Transverse colon (tissue), 4 donors: ENCODE measurements at regions not wholly inside any gene's neighbourhood (a gene's known extent, or its start where the extent isn't known, plus 50 kb on each side); places are given as distances from the start of the nearest gene placed in this dataset.
"Not testable (repeated sequence)": the region's sequence is repeated elsewhere in the genome, so short reads cannot be mapped to it uniquely, and the experiment has no call there.

ENCODE experiments used
- DNase-seq: peaks from one replicate; pipeline ENCODE4 v3.0.0-alpha.2; 2019
- H3K27ac ChIP-seq, 4 donors: fragments of 200-600 bp; sonication (generic); 2 replicates each; pipeline ENCODE4 v1.5.1; 2016 to 2018; ENCODE audit warnings: inconsistent platforms in 4 of 4
- H3K27me3 ChIP-seq: fragments of 200-600 bp; sonication (generic); 2 replicates; pipeline ENCODE4 v1.5.1; 2017; ENCODE audit warnings: inconsistent platforms
- H3K36me3 ChIP-seq, 4 donors: fragments of 200-600 bp; sonication (generic); 2 replicates each; pipeline ENCODE4 v1.5.1; 2017 to 2019; ENCODE audit warnings: inconsistent platforms in 4 of 4
- H3K4me1 ChIP-seq, 4 donors: fragments of 200-600 bp; sonication (generic); 2 replicates each; pipeline ENCODE4 v1.5.1; 2017 to 2020; ENCODE audit warnings: inconsistent platforms in 4 of 4
- H3K4me3 ChIP-seq, 4 donors: fragments of 200-600 bp; sonication (generic); 1 replicate in 1 of 4; 2 replicates in 3 of 4; pipeline versions ENCODE4 v1.5.1 to v1.6.1; 2017 to 2019; ENCODE audit warnings: inconsistent platforms in 4 of 4
- H3K9me3 ChIP-seq, 2 donors: fragments of 200-600 bp; sonication (generic); 2 replicates each; pipeline ENCODE4 v1.5.1; 2017 to 2019; ENCODE audit warnings: inconsistent platforms in 2 of 2
- CTCF ChIP-seq, 5 experiments: fragments of 200-600 bp in 3 of 5; fragments of 450-650 bp in 2 of 5; sonication (generic) in 3 of 5; IDR thresholded peaks; 1 replicate in 2 of 5; 2 replicates in 3 of 5; pipeline ENCODE4 v1.5.1; 2016 to 2017; ENCODE audit warnings: antibody characterized with exemption in 5 of 5, inconsistent platforms in 3 of 5, mild to moderate bottlenecking in 2 of 5, moderate library complexity in 1 of 5
- EP300 ChIP-seq: sonication (generic); formaldehyde crosslinking; IDR thresholded peaks from one replicate; pipeline ENCODE4 v1.6.1; 2017; ENCODE audit warnings: antibody characterized with exemption, low read depth
- POLR2A ChIP-seq: fragments of 450-650 bp; IDR thresholded peaks from one replicate; pipeline ENCODE4 v1.6.1; 2016; ENCODE audit warnings: antibody characterized with exemption, mild to moderate bottlenecking, moderate library complexity
- POLR2AphosphoS5 ChIP-seq, 3 donors: sonication (generic); formaldehyde crosslinking; IDR thresholded peaks; one replicate each; pipeline ENCODE4 v1.6.1; 2016; ENCODE audit warnings: antibody characterized with exemption in 3 of 3
- WGBS, 2 donors: methylation state at CpG; one replicate each; pipeline ENCODE4 v1.1.5; 2018; ENCODE audit warnings: low coverage in 1 of 2; 5-methylcytosine and 5-hydroxymethylcytosine counted together
- in situ Hi-C, 4 donors: fragments of 200-750 bp; cut with MboI; loops; one replicate each; pipeline versions ENCODE4 v1.15.0 to v1.15.1; 2017; ENCODE audit warnings: low sequenced_read_pairs in 3 of 4, low pct_ligation_motif_present in 1 of 4, low pct_unique_long_range_greater_than_20kb in 1 of 4
- intact Hi-C: fragments of 100-400 bp; cut with DNase I; formaldehyde crosslinking; loops from one replicate; pipeline ENCODE4 v1.15.1; 2023; ENCODE audit warnings: low total_unique reads
- small RNA-seq, 4 donors: library from RNA; depleted of rRNA; stranded (forward); fragments of <200 nt; gene quantifications; one replicate each; pipeline ENCODE3, GENCODE V24; 2016

DNA sequence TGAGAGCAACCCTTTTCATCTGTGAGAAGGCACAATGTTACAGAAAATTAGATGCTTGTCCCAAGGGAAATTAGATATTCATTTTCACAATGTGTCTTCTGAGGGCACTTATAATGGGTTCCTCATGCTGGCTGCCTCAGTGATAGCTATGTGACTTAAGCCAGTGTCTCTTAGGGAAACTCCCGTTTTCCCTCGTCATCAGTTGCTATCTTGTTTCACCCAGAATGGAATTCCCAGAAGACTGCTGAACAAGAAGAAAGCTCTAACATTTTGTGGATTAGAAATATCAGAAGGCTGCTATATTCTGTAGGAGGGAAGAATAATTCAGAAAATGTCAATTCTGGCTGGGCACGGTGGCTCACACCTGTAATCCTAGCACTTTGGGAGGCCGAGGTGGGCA is 67.9 kb upstream of the WDR72 start:
- Histone ChIP-seq H3K4me1 (peaks cover 5 to 14% (median 12%) of the 10 kb centered on the region in 4 donors), H3K36me3 (no peaks in the 10 kb centered on the region), H3K9me3 (peaks cover 0 to 8% of the 10 kb centered on the region in 2 donors), H3K4me3 (no peak overlapping the region), H3K27me3 (no peaks in the 10 kb centered on the region), H3K27ac (no peak overlapping the region)
- DNase-seq: no peak
- in situ Hi-C loops (no loop called here), intact Hi-C loops (no loop called here)
- TF ChIP-seq POLR2A (no peak), EP300 (no peak), POLR2AphosphoS5 (IDR thresholded peaks at IDR 0.05) (no peak), CTCF (IDR thresholded peaks at IDR 0.05) (no peak)
- 76 to 95% methylated on average over 2 to 4 of the region's 4 CpGs for WGBS, 2 donors

DNA sequence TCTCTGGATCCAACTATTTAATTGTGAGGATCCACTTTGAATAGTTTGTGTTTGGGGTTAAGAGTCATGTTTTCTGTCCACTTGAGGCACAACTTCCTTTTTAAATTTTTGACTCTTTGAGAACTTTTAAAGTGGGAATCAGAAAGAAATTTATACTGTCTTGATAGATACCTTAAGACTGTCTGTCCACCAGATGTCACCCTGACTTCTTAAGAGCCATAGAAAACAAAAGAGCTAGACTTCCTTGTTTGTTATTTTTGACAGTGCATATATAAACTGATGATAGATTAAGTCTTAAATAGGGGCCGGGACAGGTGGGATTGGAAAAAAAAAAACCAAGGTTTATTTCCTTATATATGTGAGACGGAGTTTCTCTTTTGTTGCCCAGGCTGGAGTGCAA is 52.1 kb upstream of the WDR72 start:
- no peak overlapping the region for H3K27ac ChIP-seq
- H3K4me3 ChIP-seq: no peak overlapping the region
- no peak for DNase-seq
- TF ChIP-seq POLR2A (no peak), CTCF (IDR thresholded peaks at IDR 0.05) (peak in 3 of 5 experiments; percentile 24 to 29 (median 25))
- 21 to 29% methylated on average over 2 of the region's 2 CpGs for WGBS, 2 donors
- no peaks in the 10 kb centered on the region for H3K9me3 ChIP-seq
- no peaks in the 10 kb centered on the region for H3K36me3 ChIP-seq
- intact Hi-C loops: no loop called here
- peaks cover 0 to 9% (median 0%) of the 10 kb centered on the region in 4 donors for H3K4me1 ChIP-seq
- no peaks in the 10 kb centered on the region for H3K27me3 ChIP-seq
- in situ Hi-C loops: loop anchor here in 1 of 4 donors (25.0 kb wide), 1 partner anchor 1301 kb away; no protein-coding TSS in a partner anchor

DNA sequence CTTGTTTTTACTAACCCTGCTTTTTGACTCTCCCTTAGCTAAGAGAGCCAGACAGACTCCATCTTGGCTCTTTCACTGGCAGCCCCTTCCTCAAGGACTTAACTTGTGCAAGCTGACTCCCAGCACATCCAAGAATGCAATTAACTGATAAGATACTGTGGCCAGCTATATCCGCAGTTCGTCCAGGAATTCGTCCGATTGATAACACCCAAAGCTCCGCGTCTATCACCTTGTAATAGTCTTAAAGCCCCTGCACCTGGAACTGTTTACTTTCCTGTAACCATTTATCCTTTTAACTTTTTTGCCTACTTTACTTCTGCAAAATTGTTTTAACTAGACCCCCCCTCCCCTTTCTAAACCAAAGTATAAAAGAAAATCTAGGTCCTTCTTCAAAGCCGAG is 50.8 kb upstream of the WDR72 start:
- in situ Hi-C loops: loop anchor here in 1 of 4 donors (25.0 kb wide), 1 partner anchor 1302 kb away; no protein-coding TSS in a partner anchor
- H3K4me1 ChIP-seq, intact Hi-C loops, H3K27ac ChIP-seq, H3K9me3 ChIP-seq, H3K27me3 ChIP-seq, H3K36me3 ChIP-seq, H3K4me3 ChIP-seq, DNase-seq: not testable (repeated sequence)
- 84 to 92% methylated on average over 7 of the region's 7 CpGs for WGBS, 2 donors

Small RNA genes lying in the stretch of these regions (small RNA-seq; reads per million reads assigned to genes)
- 0 reads per million in 4 donors for gene AC084759.1
